ENCODE measurements at regions not wholly inside any gene's neighbourhood (a gene's known extent, or its start where the extent isn't known, plus 50 kb on each side); places are given as distances from the start of the nearest gene placed in this dataset.

DNA sequence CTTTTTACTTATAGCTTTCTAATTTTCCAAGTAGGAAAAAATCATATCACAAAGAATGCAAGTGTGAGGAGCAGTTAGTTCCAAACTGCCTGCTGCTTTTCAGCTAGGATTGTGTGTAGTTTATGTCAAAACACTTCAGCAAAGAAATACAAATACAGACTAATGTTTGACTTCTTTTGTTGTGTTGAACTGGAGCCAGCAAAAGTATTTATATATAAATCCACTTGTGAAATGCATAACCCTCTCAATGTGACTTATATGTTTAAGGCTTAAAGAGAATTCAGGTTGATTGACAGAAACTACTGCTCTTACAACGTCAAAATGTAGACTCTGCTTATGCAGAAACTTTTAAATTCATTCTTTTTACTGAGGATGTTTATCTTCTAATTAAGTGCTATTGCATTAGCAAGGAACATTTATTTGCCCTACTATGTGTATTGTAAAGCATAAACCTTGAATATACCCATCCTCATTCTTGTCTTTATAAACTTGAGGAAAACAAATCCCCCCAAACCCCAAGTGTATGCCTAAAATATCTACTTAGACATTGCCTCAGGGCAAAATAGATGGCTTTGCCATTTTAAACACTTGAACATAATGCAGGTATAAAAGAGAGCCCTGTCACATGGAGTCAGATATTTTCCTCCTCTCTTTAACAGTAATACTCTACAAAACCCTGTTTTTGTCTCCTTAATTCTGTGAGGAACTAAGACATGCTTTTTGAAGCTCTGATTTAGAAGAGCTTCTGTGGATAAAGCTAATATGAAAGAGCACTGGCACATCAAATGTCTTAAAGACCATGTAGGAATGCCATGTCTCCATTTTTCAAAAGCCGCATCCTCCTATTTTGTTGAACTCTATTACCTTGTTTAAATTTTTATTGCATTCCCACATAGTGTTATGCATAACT lies 302.8 kb upstream of the TBC1D5 start:
- Histone ChIP-seq H3K36me3 (ENCODE audit: control insufficient read depth, insufficient read depth, low read length) (no peaks in the 10 kb centered on the region), H3K27me3 (replicated peaks; ENCODE audit: control insufficient read depth, insufficient read depth, low read length, poor library complexity, severe bottlenecking) (no peaks in the 10 kb centered on the region), H3K9me3 (ENCODE audit: control insufficient read depth, low read length) (no peaks in the 10 kb centered on the region), H3K4me1 (ENCODE audit: control insufficient read depth, insufficient read depth, low read length, poor library complexity, severe bottlenecking) (no peaks in the 10 kb centered on the region), H3K27ac (ENCODE audit: insufficient read depth, low read length, poor library complexity, severe bottlenecking) (no peak overlapping the region), H3K4me3 (ENCODE audit: insufficient read depth, low read depth, low read length, poor library complexity, severe bottlenecking) (no peak overlapping the region)
- DNase-seq: no peak

DNA sequence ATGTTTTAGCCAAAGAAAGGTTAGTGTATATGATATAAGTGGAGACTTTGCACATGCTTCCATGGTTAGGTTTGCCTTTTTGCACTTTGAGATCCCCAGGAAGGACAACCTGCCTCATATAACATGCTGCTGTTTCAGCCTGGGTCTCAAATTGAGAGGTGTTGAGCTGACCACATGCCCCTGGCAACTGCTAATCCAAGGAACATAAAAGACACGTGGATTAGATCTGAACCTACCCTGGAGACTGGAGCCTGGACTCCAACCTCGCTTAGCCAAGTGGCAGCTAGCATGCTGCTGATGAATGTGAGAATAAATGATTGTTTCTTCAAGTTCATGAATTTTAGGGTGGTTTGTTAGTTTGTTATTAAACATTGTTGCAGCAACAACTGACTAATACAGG lies 301.8 kb upstream of the TBC1D5 start:
- no peaks in the 10 kb centered on the region for H3K36me3 ChIP-seq (ENCODE audit: control insufficient read depth, insufficient read depth, low read length)
- no peaks in the 10 kb centered on the region for H3K4me1 ChIP-seq (ENCODE audit: control insufficient read depth, insufficient read depth, low read length, poor library complexity, severe bottlenecking)
- no peak overlapping the region for H3K4me3 ChIP-seq (ENCODE audit: insufficient read depth, low read depth, low read length, poor library complexity, severe bottlenecking)
- no peaks in the 10 kb centered on the region for H3K9me3 ChIP-seq (ENCODE audit: control insufficient read depth, low read length)
- H3K27me3 ChIP-seq (replicated peaks; ENCODE audit: control insufficient read depth, insufficient read depth, low read length, poor library complexity, severe bottlenecking): no peaks in the 10 kb centered on the region
- H3K27ac ChIP-seq (ENCODE audit: insufficient read depth, low read length, poor library complexity, severe bottlenecking): no peak overlapping the region
- no peak for DNase-seq

DNA sequence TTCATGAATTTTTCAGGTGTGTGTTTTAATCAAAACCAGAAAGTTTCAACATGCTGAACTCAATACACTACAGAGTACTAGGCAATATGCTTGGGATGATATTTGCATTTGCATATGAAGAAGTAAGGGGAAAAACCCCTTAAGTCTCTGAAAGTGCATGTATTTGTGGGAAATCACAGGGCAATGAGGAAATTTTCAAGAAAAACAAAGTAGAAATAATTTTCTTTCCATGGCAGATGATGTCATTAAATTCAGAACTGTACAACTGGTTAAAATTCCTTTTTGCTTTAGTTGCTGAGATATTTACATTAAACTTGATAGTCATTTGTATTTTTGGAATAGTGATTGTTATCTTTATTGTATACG lies 294.0 kb upstream of the TBC1D5 start:
- no peak overlapping the region for H3K27ac ChIP-seq (ENCODE audit: insufficient read depth, low read length, poor library complexity, severe bottlenecking)
- no peaks in the 10 kb centered on the region for H3K4me1 ChIP-seq (ENCODE audit: control insufficient read depth, insufficient read depth, low read length, poor library complexity, severe bottlenecking)
- H3K4me3 ChIP-seq (ENCODE audit: insufficient read depth, low read depth, low read length, poor library complexity, severe bottlenecking): no peak overlapping the region
- no peaks in the 10 kb centered on the region for H3K27me3 ChIP-seq (replicated peaks; ENCODE audit: control insufficient read depth, insufficient read depth, low read length, poor library complexity, severe bottlenecking)
- H3K36me3 ChIP-seq (ENCODE audit: control insufficient read depth, insufficient read depth, low read length): no peaks in the 10 kb centered on the region
- no peak for DNase-seq
- H3K9me3 ChIP-seq (ENCODE audit: control insufficient read depth, low read length): no peaks in the 10 kb centered on the region

DNA sequence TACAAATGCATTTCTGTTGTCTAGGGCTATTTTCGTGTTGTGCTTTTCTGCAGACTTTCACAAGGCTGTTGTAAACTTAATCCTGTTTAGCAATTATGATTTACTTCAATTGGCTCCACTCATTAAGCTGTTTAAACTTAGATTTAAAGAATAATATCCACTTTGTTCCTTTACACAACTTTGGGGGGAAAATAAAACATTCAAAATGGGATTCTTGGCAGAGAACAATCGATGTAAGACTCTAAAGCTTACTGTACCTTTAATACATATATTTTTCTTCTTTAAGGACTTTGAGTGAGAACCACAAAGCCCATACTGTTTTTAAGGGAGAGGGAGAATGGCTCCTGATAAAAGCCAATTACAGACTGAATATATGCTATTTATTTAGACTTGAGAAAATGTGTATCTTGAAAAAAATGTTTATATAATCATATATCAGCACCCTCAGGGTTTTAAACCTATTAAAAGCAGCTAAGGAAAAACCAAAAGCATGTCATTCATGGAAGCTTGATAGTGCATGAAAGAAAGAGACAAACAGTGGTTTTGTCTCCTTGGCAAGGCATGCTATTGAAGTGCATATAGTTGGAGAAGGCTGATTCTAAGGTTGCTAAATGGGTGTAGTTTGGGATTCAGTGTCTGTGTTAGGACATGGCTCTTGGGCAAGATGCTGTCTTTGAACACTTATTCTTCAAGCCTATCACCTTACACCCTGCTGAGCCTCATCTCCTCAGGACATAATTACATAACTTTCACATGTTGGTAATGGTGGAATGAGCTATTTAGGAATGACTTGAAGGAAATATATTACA lies 293.4 kb upstream of the TBC1D5 start:
- Histone ChIP-seq H3K4me3 (ENCODE audit: insufficient read depth, low read depth, low read length, poor library complexity, severe bottlenecking) (no peak overlapping the region), H3K9me3 (ENCODE audit: control insufficient read depth, low read length) (no peaks in the 10 kb centered on the region), H3K4me1 (ENCODE audit: control insufficient read depth, insufficient read depth, low read length, poor library complexity, severe bottlenecking) (no peaks in the 10 kb centered on the region), H3K27me3 (replicated peaks; ENCODE audit: control insufficient read depth, insufficient read depth, low read length, poor library complexity, severe bottlenecking) (no peaks in the 10 kb centered on the region), H3K36me3 (ENCODE audit: control insufficient read depth, insufficient read depth, low read length) (no peaks in the 10 kb centered on the region), H3K27ac (ENCODE audit: insufficient read depth, low read length, poor library complexity, severe bottlenecking) (no peak overlapping the region)
- DNase-seq: no peak

DNA sequence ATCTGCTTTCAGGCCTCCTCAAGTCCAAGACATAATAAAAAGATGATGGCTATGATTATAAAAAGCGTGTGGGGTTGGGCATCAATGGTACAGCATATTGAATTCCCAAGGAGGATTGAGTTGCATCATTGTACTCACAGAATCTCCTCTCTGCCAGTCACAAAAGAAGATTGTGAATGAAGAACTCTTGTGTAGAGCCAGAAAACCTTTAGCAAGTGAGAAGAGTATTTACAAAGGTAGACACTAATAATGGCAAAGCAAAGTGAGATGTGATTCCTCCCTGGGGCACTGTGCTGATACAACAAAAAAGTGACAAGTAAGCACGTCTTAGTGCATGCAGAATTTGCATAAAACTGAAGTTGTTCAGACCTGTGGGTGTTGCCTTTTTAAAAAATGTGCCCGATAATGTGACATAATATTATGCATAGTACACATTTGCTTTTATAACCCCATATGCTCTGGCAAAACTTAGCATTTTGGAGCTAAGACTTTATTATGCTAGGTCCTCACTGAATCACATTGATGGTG lies 291.2 kb upstream of the TBC1D5 start:
- no peaks in the 10 kb centered on the region for H3K9me3 ChIP-seq (ENCODE audit: control insufficient read depth, low read length)
- H3K4me1 ChIP-seq (ENCODE audit: control insufficient read depth, insufficient read depth, low read length, poor library complexity, severe bottlenecking): no peaks in the 10 kb centered on the region
- DNase-seq: no peak
- H3K4me3 ChIP-seq (ENCODE audit: insufficient read depth, low read depth, low read length, poor library complexity, severe bottlenecking): no peak overlapping the region
- no peak overlapping the region for H3K27ac ChIP-seq (ENCODE audit: insufficient read depth, low read length, poor library complexity, severe bottlenecking)
- no peaks in the 10 kb centered on the region for H3K36me3 ChIP-seq (ENCODE audit: control insufficient read depth, insufficient read depth, low read length)
- H3K27me3 ChIP-seq (replicated peaks; ENCODE audit: control insufficient read depth, insufficient read depth, low read length, poor library complexity, severe bottlenecking): no peaks in the 10 kb centered on the region

DNA sequence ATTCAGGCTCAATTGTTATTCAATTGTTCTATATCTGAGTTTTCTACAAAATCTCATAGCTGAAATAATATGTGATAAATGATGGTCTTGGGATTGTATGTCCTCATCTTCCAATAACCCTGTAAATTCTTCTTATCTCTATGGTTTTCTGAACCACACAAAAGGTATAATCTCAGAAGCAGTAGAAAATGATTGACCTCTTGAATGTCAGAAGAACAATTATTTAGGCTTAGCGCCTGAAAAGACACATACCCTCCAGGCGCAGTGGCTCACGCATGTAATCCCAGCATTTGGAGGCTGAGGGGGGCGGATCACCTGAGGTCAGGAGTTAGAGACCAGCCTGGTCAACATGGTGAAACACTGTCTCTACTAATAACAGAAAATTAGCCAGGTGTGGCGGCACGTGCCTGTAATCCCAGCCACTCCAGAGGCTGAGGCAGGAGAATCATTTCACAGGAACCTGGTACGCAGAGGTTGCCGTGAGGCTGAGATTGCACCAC lies 288.0 kb upstream of the TBC1D5 start:
- H3K4me3 ChIP-seq (ENCODE audit: insufficient read depth, low read depth, low read length, poor library complexity, severe bottlenecking): no peak overlapping the region
- no peak overlapping the region for H3K27ac ChIP-seq (ENCODE audit: insufficient read depth, low read length, poor library complexity, severe bottlenecking)
- H3K27me3 ChIP-seq (replicated peaks; ENCODE audit: control insufficient read depth, insufficient read depth, low read length, poor library complexity, severe bottlenecking): no peaks in the 10 kb centered on the region
- no peak for DNase-seq
- H3K9me3 ChIP-seq (ENCODE audit: control insufficient read depth, low read length): no peaks in the 10 kb centered on the region
- no peaks in the 10 kb centered on the region for H3K36me3 ChIP-seq (ENCODE audit: control insufficient read depth, insufficient read depth, low read length)
- H3K4me1 ChIP-seq (ENCODE audit: control insufficient read depth, insufficient read depth, low read length, poor library complexity, severe bottlenecking): no peaks in the 10 kb centered on the region

DNA sequence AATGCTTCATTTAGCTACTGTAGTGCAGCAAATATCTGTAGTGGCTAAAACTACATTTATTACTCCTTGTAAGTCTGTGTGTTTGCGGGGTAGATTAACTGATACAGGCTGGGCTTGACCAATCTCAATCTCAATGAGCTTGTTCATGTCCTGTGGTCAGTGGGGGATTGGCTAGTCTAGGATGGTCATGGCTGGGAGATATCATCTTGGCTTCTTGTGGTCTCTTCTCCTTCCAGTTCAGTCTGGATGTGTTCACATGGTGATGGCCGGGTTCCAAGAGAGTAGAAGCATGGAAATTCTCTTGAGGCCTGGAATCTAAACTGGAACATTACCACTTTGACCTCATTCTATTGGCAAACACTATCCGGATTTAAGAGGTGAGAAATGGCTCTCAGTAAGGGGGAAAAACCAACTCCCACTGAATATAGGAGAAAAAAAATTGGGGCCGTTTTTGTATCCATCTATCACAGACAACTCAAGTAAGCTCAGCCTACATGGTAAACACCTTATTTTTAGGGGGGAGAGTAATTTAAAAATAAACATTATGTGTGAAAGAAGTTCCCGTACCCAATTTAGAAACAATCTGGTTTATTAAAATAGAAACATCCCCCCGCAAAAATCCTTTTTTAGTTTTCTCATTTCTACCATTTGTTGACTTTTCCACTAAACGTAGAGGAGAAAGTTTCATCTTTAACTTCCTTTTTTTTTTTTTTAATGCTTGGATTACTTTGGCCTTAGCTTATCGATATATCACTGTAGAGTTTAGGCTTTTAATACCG lies 284.9 kb upstream of the TBC1D5 start:
- Histone ChIP-seq H3K27me3 (replicated peaks; ENCODE audit: control insufficient read depth, insufficient read depth, low read length, poor library complexity, severe bottlenecking) (no peaks in the 10 kb centered on the region), H3K9me3 (ENCODE audit: control insufficient read depth, low read length) (no peaks in the 10 kb centered on the region), H3K4me1 (ENCODE audit: control insufficient read depth, insufficient read depth, low read length, poor library complexity, severe bottlenecking) (no peaks in the 10 kb centered on the region), H3K27ac (ENCODE audit: insufficient read depth, low read length, poor library complexity, severe bottlenecking) (no peak overlapping the region), H3K4me3 (ENCODE audit: insufficient read depth, low read depth, low read length, poor library complexity, severe bottlenecking) (no peak overlapping the region), H3K36me3 (ENCODE audit: control insufficient read depth, insufficient read depth, low read length) (no peaks in the 10 kb centered on the region)
- DNase-seq: no peak

DNA sequence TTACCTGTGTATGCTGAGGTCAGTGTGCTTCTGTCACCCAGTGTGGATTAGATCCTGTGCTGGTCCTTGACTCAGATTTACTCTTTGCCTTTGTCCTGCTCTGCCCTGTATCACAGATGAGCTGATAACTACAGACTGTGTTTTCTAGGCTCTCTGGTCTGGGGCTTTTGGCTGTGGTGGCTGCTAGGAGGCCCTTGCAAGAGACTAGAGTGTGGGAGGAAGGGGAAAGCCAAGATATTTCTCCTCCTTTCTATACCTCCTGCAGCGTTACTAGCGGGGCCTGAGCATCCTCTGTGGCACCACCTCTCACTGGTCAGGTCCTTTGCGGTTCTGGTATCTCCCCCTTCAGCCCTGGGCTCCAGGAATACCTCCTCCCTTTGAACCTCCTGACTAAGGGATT lies 282.3 kb upstream of the TBC1D5 start:
- Histone ChIP-seq H3K27ac (ENCODE audit: insufficient read depth, low read length, poor library complexity, severe bottlenecking) (no peak overlapping the region), H3K9me3 (ENCODE audit: control insufficient read depth, low read length) (no peaks in the 10 kb centered on the region), H3K27me3 (replicated peaks; ENCODE audit: control insufficient read depth, insufficient read depth, low read length, poor library complexity, severe bottlenecking) (no peaks in the 10 kb centered on the region), H3K36me3 (ENCODE audit: control insufficient read depth, insufficient read depth, low read length) (no peaks in the 10 kb centered on the region), H3K4me3 (ENCODE audit: insufficient read depth, low read depth, low read length, poor library complexity, severe bottlenecking) (no peak overlapping the region), H3K4me1 (ENCODE audit: control insufficient read depth, insufficient read depth, low read length, poor library complexity, severe bottlenecking) (no peaks in the 10 kb centered on the region)
- DNase-seq: no peak

DNA sequence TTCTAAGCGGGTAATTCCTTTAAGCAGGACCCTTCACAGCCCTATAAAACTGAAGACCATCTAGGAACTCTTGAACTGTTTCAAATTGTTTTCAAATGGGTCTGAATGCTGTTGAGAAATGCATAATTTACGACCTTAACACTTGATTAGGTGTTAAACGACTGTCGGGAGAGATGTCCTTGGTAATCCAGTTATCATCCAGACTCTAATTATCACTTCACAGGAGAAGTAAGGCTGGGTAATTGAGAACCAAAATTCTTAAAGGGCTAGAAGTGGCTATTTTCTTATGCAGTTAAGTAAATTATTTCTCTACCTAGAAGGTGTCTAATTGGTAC lies 276.7 kb upstream of the TBC1D5 start:
- H3K4me3 ChIP-seq (ENCODE audit: insufficient read depth, low read depth, low read length, poor library complexity, severe bottlenecking): no peak overlapping the region
- peaks cover 6% of the 10 kb centered on the region for H3K27me3 ChIP-seq (replicated peaks; ENCODE audit: control insufficient read depth, insufficient read depth, low read length, poor library complexity, severe bottlenecking)
- DNase-seq: no peak
- H3K9me3 ChIP-seq (ENCODE audit: control insufficient read depth, low read length): no peaks in the 10 kb centered on the region
- H3K27ac ChIP-seq (ENCODE audit: insufficient read depth, low read length, poor library complexity, severe bottlenecking): no peak overlapping the region
- no peaks in the 10 kb centered on the region for H3K4me1 ChIP-seq (ENCODE audit: control insufficient read depth, insufficient read depth, low read length, poor library complexity, severe bottlenecking)
- H3K36me3 ChIP-seq (ENCODE audit: control insufficient read depth, insufficient read depth, low read length): no peaks in the 10 kb centered on the region
